ENCODE measurements at regions not wholly inside any gene's neighbourhood (a gene's known extent, or its start where the extent isn't known, plus 50 kb on each side); places are given as distances from the start of the nearest gene placed in this dataset.

DNA sequence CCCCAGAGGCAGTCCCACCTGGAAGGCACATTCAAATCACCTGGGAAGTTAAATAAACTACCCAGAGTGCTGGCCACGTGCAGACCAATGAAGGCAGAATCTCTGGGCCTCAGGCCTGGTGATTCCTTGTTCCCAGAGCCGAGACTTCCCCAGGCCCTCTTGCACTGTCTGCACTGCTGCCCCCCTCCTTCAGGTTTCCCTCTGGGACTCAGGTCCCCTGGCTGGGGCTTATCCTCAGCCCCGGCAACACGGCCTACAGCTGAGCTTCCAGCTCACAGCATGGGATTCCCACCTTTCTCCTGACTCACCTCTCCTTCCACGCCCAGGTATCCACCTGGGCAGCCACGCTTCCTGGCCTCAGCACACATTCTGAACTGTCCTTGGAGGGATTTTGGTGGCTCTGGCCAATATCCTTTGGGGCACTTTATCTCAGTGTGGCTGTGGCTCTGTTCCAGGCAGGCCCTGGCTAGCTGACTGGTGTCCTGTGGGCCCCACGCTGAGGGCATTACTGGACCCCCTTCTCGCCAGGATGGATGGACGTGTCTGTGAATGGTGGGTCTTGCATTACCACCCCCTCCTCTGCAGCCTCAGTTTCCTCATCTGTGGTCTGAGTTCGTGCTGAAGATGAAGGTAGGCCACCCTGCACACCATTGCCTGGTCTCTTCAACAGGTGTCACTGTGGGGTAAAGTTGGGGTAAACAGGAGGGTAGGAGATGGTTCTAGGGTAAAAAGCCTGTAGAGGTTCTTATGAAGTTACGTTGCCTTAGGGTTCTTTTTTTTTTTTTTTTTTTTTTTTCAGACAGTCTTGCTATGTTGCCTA lies 165.7 kb downstream of the IRF8 start:
- no peak overlapping the region for H3K4me3 Mint-ChIP-seq
- H3K9me3 Mint-ChIP-seq = no peaks in the 10 kb centered on the region
- H3K27me3 Mint-ChIP-seq = peaks cover 76% of the 10 kb centered on the region
- H3K27ac Mint-ChIP-seq = no peak overlapping the region
- ATAC-seq = no peak
- no peaks in the 10 kb centered on the region for H3K4me1 Mint-ChIP-seq
- H3K36me3 Mint-ChIP-seq = no peaks in the 10 kb centered on the region

DNA sequence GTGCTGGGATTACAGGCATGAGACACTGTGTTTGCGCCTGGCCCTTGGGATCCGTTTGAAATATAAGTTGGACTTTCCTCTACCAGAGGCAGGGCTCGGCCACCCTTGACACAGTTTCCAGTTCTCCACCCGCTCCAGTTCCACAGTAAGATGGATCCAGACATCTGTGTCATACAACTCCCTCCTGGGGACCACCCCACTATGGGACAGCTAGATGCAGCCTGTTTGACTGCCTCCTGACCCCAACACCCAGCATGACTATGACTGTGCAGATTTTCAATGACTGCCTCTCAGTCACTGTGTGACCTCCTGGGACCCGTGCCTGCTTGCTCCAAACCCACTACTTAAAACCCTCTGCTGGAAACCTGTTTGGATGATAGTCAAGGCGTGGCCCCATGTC lies 166.7 kb downstream of the IRF8 start:
- ATAC-seq = no peak
- H3K9me3 Mint-ChIP-seq = no peaks in the 10 kb centered on the region
- no peaks in the 10 kb centered on the region for H3K36me3 Mint-ChIP-seq
- H3K4me3 Mint-ChIP-seq = no peak overlapping the region
- H3K27ac Mint-ChIP-seq = no peak overlapping the region
- peaks cover 78% of the 10 kb centered on the region for H3K27me3 Mint-ChIP-seq
- no peaks in the 10 kb centered on the region for H3K4me1 Mint-ChIP-seq

DNA sequence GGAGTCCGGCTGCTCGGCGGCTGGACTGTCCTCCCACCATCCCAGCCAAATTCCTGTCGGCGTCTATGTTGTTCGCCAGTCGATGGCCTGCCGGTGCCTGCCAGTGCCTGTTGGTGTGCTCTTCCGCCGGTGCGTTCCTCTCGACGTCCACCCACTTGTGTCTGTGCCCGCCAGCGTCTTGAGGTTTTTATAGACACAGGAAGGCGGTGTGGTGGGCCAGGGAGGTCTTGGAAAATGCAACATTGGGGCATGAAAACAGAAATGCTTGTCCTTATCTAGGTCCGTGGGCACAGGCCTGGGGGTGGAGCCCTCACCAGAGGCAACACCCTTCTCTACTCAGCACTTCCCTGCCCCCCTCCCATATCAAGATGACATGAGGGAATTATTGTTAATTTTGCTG lies 167.8 kb downstream of the IRF8 start:
- H3K36me3 Mint-ChIP-seq = no peaks in the 10 kb centered on the region
- no peaks in the 10 kb centered on the region for H3K4me1 Mint-ChIP-seq
- H3K27me3 Mint-ChIP-seq = peaks cover 74% of the 10 kb centered on the region
- no peaks in the 10 kb centered on the region for H3K9me3 Mint-ChIP-seq
- H3K27ac Mint-ChIP-seq = no peak overlapping the region
- no peak overlapping the region for H3K4me3 Mint-ChIP-seq
- ATAC-seq = no peak

DNA sequence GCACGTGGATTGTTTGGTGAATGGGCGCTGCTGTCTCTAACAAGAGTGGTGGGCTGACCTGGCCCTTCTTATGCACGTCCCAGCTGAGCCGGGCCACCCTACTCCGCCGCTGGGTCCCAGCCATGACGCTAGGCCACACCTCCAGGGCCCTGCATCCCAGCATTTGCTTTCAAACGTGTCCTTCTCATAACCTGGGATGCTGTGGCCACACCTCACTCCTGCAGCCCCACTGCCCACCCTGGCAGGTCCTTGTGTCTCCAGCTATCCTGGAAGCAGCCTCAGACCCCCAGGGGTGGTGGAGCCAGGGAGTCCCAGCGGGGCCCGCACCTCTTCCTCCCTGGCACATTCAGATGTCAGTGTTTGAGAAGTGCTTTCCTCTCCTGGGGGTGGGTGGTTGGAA lies 168.6 kb downstream of the IRF8 start:
- H3K27ac Mint-ChIP-seq = no peak overlapping the region
- no peaks in the 10 kb centered on the region for H3K36me3 Mint-ChIP-seq
- H3K4me3 Mint-ChIP-seq = no peak overlapping the region
- H3K9me3 Mint-ChIP-seq = no peaks in the 10 kb centered on the region
- H3K27me3 Mint-ChIP-seq = peaks cover 74% of the 10 kb centered on the region
- H3K4me1 Mint-ChIP-seq = no peaks in the 10 kb centered on the region
- no peak for ATAC-seq

DNA sequence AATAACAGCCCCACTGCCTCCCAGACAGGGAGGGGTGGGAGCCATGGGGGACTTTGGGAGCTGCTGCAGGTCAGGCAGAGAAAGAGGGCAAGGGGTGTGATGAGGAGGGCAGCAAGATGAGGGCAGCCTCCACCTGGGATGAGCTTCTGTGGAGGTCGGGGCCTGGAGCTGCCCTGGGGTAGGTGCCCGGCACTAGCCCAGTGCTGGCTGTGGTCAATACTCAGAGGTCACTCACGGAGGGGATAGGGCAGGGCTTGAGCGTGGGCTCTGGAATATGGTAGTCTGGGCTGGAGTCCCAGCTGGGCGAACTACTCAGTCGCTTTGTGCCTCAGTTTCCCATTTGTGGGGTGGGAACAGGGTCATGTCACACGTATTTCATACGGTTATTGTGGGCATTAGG lies 169.0 kb downstream of the IRF8 start:
- Mint-ChIP-seq H3K9me3 (no peaks in the 10 kb centered on the region), H3K4me3 (no peak overlapping the region), H3K36me3 (no peaks in the 10 kb centered on the region), H3K4me1 (no peaks in the 10 kb centered on the region), H3K27ac (no peak overlapping the region), H3K27me3 (peaks cover 76% of the 10 kb centered on the region)
- no peak for ATAC-seq

DNA sequence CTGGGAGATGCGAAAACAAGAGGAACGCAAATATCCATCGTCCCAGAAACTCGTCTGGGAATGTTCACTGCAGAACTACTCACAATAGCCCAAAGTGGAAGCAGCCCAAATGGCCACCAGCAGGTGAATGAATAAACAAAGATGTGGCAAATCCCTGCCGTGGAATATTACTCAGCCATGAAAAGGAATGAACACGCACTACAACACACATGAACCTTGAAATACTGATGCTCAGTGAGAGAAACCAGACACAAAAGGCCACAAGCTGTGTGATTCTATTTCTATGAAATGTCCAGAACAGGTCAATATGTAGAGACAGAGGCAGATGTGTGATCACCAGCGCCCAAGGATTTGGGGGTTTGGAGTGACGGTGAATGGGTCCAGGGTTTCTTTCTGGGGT lies 169.8 kb downstream of the IRF8 start:
- no peak overlapping the region for H3K4me3 Mint-ChIP-seq
- no peak for ATAC-seq
- H3K4me1 Mint-ChIP-seq = no peaks in the 10 kb centered on the region
- H3K27me3 Mint-ChIP-seq = peaks cover 80% of the 10 kb centered on the region
- no peaks in the 10 kb centered on the region for H3K9me3 Mint-ChIP-seq
- H3K27ac Mint-ChIP-seq = no peak overlapping the region
- H3K36me3 Mint-ChIP-seq = no peaks in the 10 kb centered on the region

DNA sequence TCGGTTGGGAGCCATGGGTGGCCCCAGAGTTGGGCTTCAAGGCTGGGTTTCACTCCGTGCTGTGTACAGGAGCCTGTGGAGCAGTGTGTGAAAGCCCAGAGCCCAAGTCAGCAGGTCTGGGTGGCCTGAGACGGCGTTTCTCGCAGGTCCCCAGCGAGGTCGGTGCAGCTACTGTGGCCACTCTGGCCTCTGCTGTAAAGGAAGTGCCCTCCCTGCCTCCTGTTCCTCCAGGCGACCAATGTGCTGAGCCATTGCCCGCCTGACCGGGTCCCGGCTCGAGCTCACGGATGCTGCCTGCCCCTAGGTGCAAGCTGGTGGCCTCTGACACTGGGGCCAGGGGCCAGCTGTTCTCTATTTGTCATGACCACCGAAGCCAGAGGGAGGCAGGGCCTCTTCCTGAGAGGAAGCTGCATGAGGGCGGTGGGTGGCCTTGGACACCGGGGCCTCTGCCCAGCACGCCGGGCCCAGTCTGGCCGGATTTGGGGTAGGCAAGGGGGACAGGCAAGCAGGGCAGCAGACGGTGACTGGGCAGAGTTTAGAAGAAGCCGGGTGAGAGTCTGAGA lies 170.9 kb downstream of the IRF8 start:
- Mint-ChIP-seq H3K27ac (no peak overlapping the region), H3K27me3 (peaks cover 78% of the 10 kb centered on the region), H3K9me3 (no peaks in the 10 kb centered on the region), H3K4me3 (no peak overlapping the region), H3K4me1 (no peaks in the 10 kb centered on the region), H3K36me3 (no peaks in the 10 kb centered on the region)
- no peak for ATAC-seq

DNA sequence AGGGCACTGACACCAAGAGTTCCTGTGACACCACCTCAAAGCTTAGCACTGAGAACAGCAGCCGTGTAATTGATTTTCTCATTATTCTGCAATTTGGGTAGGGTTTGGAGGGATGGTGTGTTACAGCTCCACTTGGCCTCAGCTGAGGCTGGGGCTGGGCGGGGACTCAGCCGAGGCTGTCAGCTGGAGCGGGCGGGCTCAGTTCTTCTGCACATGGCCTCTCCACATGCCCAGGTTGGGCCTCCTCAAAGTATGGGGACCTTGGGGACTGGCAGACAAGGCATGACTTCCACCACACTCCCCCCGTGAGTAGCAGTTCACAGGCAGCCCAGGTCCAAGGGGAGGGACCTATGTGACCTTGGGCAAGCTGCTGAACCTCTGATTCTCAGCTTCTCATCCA lies 171.5 kb downstream of the IRF8 start:
- Mint-ChIP-seq H3K4me3 (no peak overlapping the region), H3K9me3 (no peaks in the 10 kb centered on the region), H3K27ac (no peak overlapping the region), H3K36me3 (no peaks in the 10 kb centered on the region), H3K27me3 (peaks cover 80% of the 10 kb centered on the region), H3K4me1 (no peaks in the 10 kb centered on the region)
- ATAC-seq = no peak

DNA sequence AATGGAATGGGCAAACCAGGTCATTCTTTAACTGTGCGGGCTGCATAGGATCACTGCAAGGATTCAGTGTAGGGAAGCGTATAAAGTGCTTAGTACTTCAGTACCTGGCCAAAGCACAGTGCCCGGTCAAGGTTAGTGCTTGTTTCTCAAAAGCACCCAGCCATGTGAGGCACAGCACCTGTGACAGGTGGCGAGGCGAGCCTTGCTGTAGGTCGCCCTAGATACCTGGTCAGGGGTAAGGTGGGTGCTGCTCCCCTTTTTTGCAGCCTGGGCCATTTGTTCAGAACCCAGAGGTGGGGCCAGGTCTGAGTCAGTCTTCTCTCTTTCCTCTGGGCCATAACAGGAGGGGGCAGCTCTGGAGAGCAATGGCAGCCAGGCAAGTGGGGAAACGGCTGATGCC lies 172.0 kb downstream of the IRF8 start:
- Mint-ChIP-seq H3K27ac (no peak overlapping the region), H3K36me3 (no peaks in the 10 kb centered on the region), H3K9me3 (no peaks in the 10 kb centered on the region), H3K4me3 (no peak overlapping the region), H3K27me3 (peaks cover 84% of the 10 kb centered on the region), H3K4me1 (no peaks in the 10 kb centered on the region)
- no peak for ATAC-seq

DNA sequence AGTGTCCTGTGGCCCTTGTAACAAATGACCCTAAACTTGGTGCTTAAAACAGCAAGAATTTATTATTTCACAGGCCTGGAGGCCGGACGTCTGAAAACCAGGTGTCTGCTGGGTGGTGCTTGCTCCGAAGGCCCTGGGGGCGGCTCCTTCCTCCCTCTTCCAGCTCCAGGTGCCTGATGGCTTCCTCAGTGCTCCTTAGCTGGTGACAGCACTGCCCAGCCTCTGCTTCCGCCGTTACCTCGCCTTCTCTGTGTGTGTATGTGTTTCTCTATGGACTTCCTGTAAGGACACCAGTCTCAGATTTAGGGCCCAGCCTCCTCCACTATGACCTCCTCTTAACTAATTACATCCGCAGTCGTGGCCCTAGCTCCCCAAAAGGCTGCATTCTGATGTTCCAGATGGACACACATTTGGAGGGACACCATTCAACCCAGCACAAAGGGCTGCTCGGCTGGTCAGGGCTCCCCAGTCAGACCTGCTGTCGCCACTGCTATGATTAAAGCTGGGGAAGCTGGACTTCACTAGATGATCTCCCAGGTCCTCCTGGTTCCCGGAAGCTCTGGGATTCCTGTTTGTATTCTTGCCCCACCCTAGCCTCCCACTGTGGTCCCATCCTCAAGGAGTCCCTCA lies 172.8 kb downstream of the IRF8 start:
- Mint-ChIP-seq H3K27me3 (peaks cover 81% of the 10 kb centered on the region), H3K36me3 (no peaks in the 10 kb centered on the region), H3K4me3 (no peak overlapping the region), H3K9me3 (no peaks in the 10 kb centered on the region), H3K4me1 (no peaks in the 10 kb centered on the region), H3K27ac (no peak overlapping the region)
- no peak for ATAC-seq

DNA sequence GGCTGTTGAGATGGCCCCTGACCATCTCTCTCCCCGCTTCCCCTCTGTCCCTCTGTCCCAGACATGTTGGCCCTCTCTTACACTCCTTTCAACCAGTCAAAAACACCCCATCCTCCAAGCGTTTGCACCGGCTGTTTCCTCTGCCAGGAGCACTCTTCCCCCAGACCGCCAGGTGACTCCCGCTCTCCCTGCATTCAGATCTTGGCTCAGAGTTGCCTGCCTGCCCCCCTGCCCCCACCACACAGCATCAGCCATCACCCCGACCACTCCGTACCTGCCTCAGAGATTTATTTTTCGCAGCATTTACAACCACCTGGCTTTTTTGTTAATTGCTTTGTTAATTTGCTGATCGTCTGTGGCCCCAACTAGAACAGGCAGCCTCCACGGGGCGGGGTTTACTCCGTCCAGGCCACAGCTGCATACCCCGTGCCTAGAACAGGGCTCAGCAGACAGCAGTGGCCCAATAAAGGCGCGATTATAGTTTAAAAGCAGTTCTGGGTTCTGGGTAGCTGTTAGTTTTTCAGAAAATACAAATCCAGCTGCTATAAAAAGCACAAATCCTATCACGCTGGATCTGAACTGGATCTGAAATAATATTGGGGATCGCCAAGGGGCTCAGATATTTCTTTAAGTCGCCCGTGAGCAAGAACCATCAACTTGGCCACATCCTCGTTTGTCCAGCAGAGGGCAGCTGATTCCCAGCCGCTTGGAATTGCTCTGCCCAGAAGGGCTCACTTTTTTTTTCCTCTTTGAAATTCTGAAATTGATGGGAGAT lies 173.6 kb downstream of the IRF8 start:
- ATAC-seq = no peak
- Mint-ChIP-seq H3K4me3 (no peak overlapping the region), H3K9me3 (no peaks in the 10 kb centered on the region), H3K4me1 (no peaks in the 10 kb centered on the region), H3K36me3 (no peaks in the 10 kb centered on the region), H3K27ac (no peak overlapping the region), H3K27me3 (peaks cover 79% of the 10 kb centered on the region)

DNA sequence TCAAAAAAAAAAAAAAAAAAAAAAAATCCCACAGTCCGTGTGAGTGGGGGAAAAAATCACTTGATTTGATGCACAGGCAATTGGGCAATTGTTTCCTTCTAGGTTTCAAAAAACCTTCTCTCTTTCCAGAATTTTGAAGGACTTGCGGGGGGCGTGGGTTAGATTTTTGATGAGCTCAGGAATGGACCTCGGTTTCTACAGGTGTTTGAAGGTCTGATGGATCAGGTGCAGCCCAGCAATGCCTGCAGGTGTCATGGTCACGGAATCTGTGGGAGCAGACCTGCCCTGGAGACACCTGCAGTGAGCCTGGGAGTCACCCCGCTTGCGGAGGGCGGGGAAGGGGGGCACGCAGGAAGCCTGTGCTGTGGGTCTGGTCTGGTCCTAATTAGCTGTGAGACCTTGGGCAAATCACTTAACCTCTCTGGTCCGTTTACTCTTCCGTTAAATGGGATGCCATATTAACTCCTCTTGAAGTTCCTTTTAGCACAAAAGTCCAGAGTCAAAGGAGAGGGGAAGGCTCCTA lies 174.2 kb downstream of the IRF8 start:
- Mint-ChIP-seq H3K4me1 (no peaks in the 10 kb centered on the region), H3K36me3 (no peaks in the 10 kb centered on the region), H3K4me3 (no peak overlapping the region), H3K27me3 (peaks cover 76% of the 10 kb centered on the region), H3K9me3 (no peaks in the 10 kb centered on the region), H3K27ac (no peak overlapping the region)
- ATAC-seq = no peak

DNA sequence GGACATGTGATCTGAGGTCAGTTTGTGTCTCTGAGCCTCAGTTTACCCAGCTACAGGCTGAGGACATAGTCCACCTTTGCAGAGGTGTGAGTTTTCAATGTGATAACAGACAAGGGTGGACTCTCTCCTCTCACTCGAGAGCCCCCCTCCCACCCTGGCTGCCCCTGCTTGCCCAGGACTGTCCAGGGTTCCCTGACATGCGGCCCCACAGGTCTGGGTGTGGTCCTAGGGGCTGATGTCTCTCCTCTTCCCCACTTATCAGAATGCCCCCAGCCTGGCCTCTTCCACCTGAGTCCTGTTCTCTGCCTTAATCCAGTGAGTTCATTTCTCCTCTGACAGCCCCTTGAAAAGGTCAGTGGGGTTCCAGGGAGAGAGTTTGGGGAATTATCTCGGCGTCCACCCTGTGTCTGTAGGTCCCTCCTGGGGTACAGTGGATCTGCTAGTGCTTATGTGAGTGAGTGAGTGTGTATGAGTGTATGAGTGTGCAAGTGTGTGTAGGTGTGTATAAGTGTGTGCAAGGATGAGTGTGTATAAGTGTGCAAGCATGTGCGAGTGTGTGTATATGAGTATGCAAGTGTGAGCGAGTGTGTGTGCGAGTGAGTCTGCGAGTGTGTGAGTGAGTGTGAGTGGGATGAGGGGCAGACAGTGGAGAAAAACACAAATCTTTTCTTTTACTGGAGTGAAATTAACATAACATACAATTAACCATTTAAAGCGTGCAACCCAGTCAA lies 175.0 kb downstream of the IRF8 start:
- no peak for ATAC-seq
- H3K27ac Mint-ChIP-seq = no peak overlapping the region
- peaks cover 69% of the 10 kb centered on the region for H3K27me3 Mint-ChIP-seq
- no peaks in the 10 kb centered on the region for H3K36me3 Mint-ChIP-seq
- no peaks in the 10 kb centered on the region for H3K9me3 Mint-ChIP-seq
- no peak overlapping the region for H3K4me3 Mint-ChIP-seq
- H3K4me1 Mint-ChIP-seq = no peaks in the 10 kb centered on the region

DNA sequence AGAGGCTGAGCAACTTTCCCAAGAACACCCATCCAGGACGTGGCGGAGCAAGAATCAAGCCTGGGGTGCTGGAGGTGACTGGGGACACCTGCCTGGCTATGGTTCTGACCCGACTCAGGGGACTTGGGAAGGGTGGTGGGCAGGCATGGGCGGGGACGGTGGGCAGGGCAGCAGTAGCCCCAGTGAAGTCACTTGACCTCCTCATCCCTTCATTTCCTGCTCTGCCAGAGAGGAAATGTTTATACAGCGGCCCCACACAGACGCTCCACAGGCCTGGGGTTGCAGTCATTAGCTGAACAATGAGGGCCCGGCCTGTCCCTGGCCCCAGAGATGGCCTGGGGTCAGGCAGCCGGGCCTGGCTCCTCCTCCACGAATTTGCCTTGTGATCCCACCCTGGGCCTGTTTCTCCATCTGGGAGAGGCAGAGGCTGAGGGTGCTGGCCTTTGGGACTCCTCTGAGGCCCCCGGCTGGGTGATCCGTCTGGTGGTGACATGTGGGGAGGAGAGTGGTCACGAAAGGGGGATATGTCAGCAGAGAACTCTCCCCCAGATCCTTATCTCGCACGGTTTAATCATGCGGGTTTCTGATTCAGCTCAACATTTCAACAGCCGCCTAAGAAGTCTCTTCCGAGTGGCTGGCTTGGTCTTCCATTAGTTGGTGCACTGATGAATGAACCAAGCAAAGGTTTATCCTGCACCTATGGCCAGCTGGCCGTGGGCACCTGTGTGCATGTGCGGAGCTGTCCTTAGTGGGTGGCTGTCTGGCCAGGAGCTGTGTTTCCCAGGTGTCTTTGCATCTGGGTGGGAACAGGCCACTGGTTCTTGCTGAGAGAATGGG lies 175.9 kb downstream of the IRF8 start:
- H3K4me1 Mint-ChIP-seq = no peaks in the 10 kb centered on the region
- no peak overlapping the region for H3K27ac Mint-ChIP-seq
- no peak for ATAC-seq
- peaks cover 68% of the 10 kb centered on the region for H3K27me3 Mint-ChIP-seq
- no peak overlapping the region for H3K4me3 Mint-ChIP-seq
- H3K9me3 Mint-ChIP-seq = no peaks in the 10 kb centered on the region
- H3K36me3 Mint-ChIP-seq = no peaks in the 10 kb centered on the region

All from stimulated activated memory B cell treated with anti-CD40 and anti-IgM and Interleukin-4, amounts not matched to agents 10 μg/mL and 1 μg/mL and 100 μg/mL, for 72 hours (primary cell).